ENCODE measurements at regions not wholly inside any gene's neighbourhood (a gene's known extent, or its start where the extent isn't known, plus 50 kb on each side); places are given as distances from the start of the nearest gene placed in this dataset.
"Not testable (repeated sequence)": the region's sequence is repeated elsewhere in the genome, so short reads cannot be mapped to it uniquely, and the experiment has no call there.

- DNase-seq: no peak
Measured at GRCh38 chr14:29982171-29982570, 54.5 kb upstream of the PRKD1 start.

GRCh38 chr14:29982993-29983392, 55.3 kb upstream of the PRKD1 start:
- no peak for DNase-seq

- not testable (repeated sequence) for DNase-seq
Measured at GRCh38 chr14:29990344-29990857, 62.8 kb upstream of the PRKD1 start.

GRCh38 chr14:29990993-29991392, 63.3 kb upstream of the PRKD1 start:
- DNase-seq: no peak

- no peak for DNase-seq
Measured at GRCh38 chr14:29993143-29993542, 65.5 kb upstream of the PRKD1 start.

- no peak for DNase-seq
Measured at GRCh38 chr14:29999013-29999539, 71.4 kb upstream of the PRKD1 start.

- DNase-seq: no peak
Measured at GRCh38 chr14:30002859-30003258, 75.2 kb upstream of the PRKD1 start.

- peak; percentile 63 for DNase-seq
Measured at GRCh38 chr14:30005114-30005808, 77.6 kb upstream of the PRKD1 start.

GRCh38 chr14:30006695-30007094, 79.0 kb upstream of the PRKD1 start:
- DNase-seq: no peak

- DNase-seq: no peak
Measured at GRCh38 chr14:30015489-30015888, 87.8 kb upstream of the PRKD1 start.

- DNase-seq: no peak
Measured at GRCh38 chr14:30016002-30016401, 88.4 kb upstream of the PRKD1 start.

GRCh38 chr14:30017370-30017993, 89.8 kb upstream of the PRKD1 start:
- DNase-seq: no peak

GRCh38 chr14:30020271-30020670, 92.6 kb upstream of the PRKD1 start:
- no peak for DNase-seq

- DNase-seq: no peak
Measured at GRCh38 chr14:30020687-30021086, 93.0 kb upstream of the PRKD1 start.

- DNase-seq: not testable (repeated sequence)
Measured at GRCh38 chr14:30023350-30023749, 95.7 kb upstream of the PRKD1 start.

- peak; percentile 8 for DNase-seq
Measured at GRCh38 chr14:30034152-30034551, 106.5 kb upstream of the PRKD1 start.

- no peak for DNase-seq
Measured at GRCh38 chr14:30035361-30035760, 107.7 kb upstream of the PRKD1 start.

- DNase-seq: no peak
Measured at GRCh38 chr14:30045720-30046119, 118.1 kb upstream of the PRKD1 start.

GRCh38 chr14:30053103-30053502, 125.5 kb upstream of the PRKD1 start:
- no peak for DNase-seq

- DNase-seq: no peak
Measured at GRCh38 chr14:30054201-30054600, 126.6 kb upstream of the PRKD1 start.

- DNase-seq: no peak
Measured at GRCh38 chr14:30058401-30058800, 130.8 kb upstream of the PRKD1 start.

- DNase-seq: no peak
Measured at GRCh38 chr14:30063746-30064145, 136.1 kb upstream of the PRKD1 start.

- peak; percentile 8 for DNase-seq
Measured at GRCh38 chr14:30064454-30064853, 136.8 kb upstream of the PRKD1 start.

- DNase-seq: no peak
Measured at GRCh38 chr14:30069536-30069935, 141.9 kb upstream of the PRKD1 start.

All from fibroblast of upper back skin (primary cell).